ENCODE measurements at regions not wholly inside any gene's neighbourhood (a gene's known extent, or its start where the extent isn't known, plus 50 kb on each side); places are given as distances from the start of the nearest gene placed in this dataset.

- DNase-seq (ENCODE audit: low read depth) = no peak
These were observed 51.4 kb upstream of the LGSN start for GRCh38 chr6:63371104-63371715.

DNA sequence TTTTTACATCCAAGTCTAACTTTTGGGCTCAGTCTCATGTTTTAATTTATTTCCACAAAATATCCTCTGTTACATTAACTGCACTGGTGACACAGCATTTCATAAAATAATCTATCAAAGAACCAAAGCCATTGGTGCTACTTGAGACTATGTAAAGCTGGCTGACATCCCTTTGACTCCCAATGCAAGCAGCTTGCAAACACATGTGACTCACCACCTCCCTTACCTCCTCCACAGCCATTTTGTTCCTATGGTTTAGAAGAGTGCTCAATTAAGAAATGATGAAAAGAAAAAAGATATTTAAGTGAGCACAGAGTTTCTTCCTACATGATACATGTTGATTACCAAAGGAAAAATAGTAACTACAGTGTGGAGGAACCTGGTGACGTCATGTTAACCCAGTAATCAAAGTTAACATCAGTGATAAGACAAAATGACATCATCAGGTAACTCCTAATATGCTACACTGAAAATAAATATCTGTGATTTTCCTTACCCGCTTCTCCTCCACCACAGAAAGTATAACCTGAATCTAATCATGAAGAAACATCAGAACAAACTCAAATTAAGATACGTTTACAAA is 53.3 kb upstream of the LGSN start:
- DNase-seq (ENCODE audit: low read depth) = no peak

- no peak for DNase-seq (ENCODE audit: low read depth)
These were observed 69.5 kb upstream of the LGSN start for GRCh38 chr6:63389191-63389844.

DNA sequence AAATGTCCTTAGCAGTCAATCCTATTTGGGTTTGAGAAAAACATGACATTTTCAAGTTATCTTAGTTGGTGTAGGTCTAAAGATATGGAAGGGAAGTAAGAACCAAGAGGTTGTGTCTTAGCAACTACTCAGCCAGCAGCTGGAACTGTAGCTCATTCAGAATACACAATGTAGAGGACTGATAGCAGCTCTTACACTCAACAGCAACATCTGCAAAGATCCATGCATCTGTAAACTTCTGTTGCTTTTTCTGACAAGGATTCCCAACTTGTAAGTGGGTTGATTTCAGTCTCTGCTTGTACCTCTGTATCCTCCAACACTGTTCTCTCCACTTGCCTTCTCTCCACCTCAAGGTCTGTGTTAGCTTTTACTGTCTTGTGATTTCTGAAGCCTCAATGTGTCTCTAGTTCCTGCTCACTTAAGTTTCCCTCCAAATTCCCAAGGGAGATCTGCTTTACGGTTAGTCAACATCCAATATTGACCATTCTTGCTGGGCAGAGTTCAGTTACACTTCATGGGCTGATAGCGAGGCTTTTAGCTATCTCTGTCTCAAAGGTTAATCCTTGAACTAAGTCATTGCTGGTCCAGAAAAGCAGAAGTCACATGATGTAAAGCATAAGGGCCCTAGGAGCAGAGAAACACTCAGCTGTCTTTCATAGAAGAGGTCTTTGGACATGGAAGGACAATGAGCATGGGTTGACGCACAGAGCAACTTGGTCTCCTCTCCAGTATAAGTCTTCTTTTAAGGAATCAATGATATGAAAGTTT is 71.6 kb upstream of the LGSN start:
- no peak for DNase-seq (ENCODE audit: low read depth)

- no peak for DNase-seq (ENCODE audit: low read depth)
These were observed 72.4 kb upstream of the LGSN start for GRCh38 chr6:63392092-63392724.

DNA sequence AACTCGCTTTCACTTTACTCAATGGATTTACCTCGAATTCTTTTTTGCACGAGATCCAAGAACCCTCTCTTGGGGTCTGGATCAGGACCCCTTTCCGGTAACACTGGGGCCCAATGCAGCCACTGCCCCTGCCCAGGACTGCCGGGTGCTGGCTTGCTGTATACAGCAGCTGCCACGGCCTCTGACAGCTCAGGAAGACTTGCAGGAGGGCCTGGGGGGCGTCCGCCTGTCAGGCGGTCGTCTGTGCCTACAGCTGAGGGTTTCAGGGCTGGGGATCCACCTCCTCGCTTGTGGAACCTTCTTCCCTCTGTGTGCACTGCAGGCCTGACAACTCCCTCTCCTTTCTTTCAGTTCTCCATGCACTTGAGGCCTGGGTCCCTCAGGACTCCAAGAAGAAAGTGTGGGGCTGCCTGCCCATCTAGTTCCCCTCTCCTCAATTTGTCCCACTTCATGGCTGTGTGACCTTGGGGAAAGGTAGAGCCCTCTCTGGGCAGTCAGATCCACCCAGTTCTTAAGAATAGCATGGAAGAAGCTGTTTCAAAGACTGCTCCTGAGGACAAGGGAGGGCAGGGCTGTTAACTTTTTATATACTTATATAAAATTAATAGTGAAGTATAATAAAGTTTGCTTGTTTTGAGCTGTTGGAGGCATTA is 75.0 kb upstream of the LGSN start:
- DNase-seq (ENCODE audit: low read depth) = no peak

DNA sequence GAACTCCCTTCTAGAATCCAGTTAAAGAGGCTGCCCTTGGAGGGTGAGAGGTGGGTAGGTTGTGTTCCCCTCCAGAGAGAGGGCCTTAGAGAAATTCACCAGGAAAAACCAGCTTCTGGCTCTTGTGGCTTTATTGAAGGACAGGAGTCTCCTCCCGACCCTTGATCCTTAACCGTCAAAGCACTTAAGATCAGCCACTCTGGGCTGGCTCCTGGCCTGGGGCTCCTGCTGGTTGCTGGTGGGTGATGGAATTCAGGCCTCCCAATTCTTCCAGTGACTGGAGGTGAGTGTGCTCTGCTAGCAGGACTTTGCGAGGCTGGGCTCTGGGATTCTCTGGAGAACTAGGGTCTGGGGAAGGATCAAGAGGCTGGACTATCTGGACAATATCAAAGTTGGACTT is 75.6 kb upstream of the LGSN start:
- DNase-seq (ENCODE audit: low read depth) = no peak

- DNase-seq (ENCODE audit: low read depth) = no peak
These were observed 83.9 kb upstream of the LGSN start for GRCh38 chr6:63403725-63404124.

- DNase-seq (ENCODE audit: low read depth) = no peak
These were observed 90.9 kb upstream of the LGSN start for GRCh38 chr6:63410435-63411426.

- no peak for DNase-seq (ENCODE audit: low read depth)
These were observed 95.5 kb upstream of the LGSN start for GRCh38 chr6:63415286-63415685.

DNA sequence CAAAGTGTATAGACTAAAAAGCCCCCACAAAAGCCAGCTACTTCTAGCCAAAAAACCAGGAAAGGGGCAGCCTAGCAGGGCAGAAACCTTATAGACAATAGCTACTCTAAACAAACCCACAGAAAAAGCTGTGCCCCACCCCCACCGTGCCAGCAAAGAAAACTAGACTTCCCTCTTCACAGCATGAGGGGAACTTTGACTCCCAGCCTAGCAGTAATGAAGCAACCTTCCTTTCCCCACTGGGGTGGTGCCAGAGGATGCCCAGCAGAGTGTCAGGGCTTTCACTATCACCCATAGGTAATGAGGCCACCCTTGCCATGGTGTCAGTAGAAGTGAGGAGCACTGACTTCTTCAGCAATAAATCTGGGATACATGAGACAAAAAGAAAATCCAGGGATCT is 99.0 kb upstream of the LGSN start:
- no peak for DNase-seq (ENCODE audit: low read depth)

DNA sequence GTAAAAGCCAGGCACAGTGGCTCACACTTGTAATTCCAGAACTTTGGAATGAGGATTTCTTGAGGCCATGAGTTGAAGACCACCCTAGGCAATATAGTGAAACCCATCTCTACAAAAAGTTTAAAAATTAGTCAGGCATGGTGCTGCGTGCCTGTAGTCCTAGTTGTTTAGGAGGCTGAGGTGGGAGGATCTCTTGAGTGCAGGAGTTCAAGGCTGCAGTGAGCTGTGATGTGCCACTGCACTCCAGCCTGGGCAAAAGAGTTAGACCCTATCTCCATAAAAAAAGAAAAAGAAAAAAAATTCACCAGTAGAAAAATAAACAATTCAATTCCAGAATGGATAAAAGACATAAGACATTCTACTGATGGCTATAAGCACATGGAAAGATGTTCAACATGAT is 104.9 kb upstream of the LGSN start:
- DNase-seq (ENCODE audit: low read depth) = no peak

DNA sequence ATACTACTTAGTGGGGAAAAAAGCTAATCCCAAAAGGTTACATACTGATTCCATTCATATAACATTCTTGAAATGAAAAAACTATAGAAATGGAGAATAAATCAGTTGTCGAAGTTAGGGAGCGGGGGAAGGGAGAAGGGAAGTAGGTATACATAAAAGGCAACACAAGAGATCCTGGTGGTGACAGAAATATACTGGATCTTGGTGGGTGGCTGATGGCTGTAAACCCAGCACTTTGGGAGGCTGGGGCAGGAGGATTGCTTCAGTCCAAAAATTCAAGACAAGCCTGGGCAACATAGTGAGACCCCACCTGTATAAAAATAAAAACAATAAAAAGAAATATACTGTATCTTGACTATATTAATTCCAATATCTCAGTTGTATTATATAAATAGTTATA is 105.7 kb upstream of the LGSN start:
- no peak for DNase-seq (ENCODE audit: low read depth)

DNA sequence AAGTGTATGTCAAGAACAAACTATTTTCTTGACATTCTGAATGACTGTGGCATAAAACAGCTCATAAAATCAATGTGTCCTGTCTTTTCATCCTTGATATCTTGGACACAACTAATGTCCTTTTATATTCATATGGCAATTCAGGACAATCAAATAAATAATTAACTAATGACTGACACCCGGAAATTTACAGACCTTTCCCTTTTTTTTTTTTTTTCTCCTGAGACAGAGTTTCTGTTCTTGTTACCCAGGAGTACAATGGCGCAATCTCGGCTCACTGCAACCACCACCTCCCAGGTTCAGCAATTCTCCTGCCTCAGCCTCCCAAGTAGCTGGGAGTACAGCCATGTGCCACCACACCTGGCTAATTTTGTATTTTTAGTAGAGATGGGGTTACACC is 107.1 kb upstream of the LGSN start:
- no peak for DNase-seq (ENCODE audit: low read depth)

- DNase-seq (ENCODE audit: low read depth) = no peak
These were observed 108.2 kb upstream of the LGSN start for GRCh38 chr6:63427951-63428350.

- DNase-seq (ENCODE audit: low read depth) = no peak
These were observed 111.3 kb upstream of the LGSN start for GRCh38 chr6:63430985-63431519.

- no peak for DNase-seq (ENCODE audit: low read depth)
These were observed 115.2 kb upstream of the LGSN start for GRCh38 chr6:63434943-63435342.

- DNase-seq (ENCODE audit: low read depth) = no peak
These were observed 116.6 kb upstream of the LGSN start for GRCh38 chr6:63436356-63436755.

DNA sequence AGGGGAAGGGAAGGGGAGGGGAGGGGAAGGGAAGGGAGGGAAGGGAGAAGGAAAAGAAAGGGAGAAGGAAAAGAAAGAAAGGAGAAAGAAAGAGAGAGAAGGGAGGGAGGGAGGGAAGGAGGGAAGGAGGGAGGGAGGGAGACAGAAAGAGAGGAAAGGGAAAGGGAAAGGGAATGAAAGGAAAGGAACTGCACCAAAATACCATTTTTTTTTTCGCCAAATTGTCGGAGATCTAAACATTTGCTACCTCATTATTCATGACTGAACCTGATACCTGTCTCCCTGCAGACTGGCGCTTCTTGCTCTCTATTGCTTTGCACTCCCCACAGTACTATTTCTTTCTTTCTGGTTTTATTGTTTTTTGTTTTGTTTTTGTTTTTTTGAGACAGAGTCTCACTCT is 117.3 kb upstream of the LGSN start:
- DNase-seq (ENCODE audit: low read depth) = no peak

DNA sequence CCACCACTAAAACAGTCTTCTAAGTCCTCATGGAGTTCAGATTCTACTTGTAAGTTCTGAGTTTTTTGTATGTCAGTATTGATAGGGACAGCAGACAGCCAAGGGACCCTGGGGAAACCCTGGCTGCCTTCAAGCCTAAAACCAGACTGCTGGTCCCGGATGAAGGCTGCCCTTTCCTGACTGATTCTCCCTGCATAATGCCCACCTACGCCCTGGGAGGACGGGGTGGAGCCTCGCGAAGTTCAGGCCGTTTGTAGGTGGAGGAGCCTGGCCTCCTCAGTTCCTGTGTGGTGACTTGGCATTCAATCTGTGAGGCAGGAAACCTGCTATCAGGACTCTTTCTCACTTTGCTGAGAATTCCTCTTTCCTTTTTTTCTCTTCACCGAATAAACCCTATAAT is 120.3 kb upstream of the LGSN start:
- DNase-seq (ENCODE audit: low read depth) = no peak

DNA sequence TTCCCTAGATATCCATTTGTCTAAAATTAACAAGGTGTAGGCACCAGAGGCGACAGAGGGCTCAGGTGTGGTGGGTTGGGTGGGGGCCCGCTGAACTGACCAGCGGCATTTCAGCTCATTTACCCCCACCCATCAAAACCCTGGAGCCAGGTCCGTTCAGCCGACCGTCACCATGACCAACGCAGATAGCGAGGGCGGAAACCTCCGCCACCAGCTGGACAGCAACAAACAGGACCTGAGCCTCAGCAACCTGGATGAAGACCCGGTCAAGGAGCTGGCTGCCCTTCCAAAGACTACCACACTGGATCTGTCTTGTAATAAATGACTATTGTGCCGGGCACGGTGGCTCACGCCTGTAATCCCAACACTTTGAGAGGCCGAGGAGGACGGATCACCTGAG is 120.8 kb upstream of the LGSN start:
- no peak for DNase-seq (ENCODE audit: low read depth)

All from HS-5 (cell line).